ENCODE measurements at regions not wholly inside any gene's neighbourhood (a gene's known extent, or its start where the extent isn't known, plus 50 kb on each side); places are given as distances from the start of the nearest gene placed in this dataset.
"Not testable (repeated sequence)": the region's sequence is repeated elsewhere in the genome, so short reads cannot be mapped to it uniquely, and the experiment has no call there.

- no peak for DNase-seq
These were observed 1668.3 kb downstream of the PLA2G4A start for GRCh38 chr1:188497020-188497419.

DNA sequence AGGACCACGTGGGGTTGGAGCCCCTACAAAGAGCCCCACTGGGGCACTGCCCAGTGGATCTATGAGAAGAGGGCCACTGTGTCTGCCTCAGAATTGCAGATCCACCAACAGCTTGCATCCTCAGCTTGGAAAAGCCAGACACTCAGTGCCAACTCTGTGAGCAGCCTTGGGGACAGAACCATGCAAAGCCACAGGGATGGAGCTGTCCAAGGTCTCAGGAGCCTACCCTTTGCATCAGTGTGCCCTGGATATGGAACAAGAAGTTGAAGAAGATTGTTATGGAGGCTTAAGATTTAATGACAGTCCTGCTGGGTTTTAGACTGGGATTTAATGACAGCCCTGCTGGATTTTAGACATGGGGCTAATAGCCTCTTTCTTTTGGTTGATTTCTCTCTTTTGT is 1670.9 kb downstream of the PLA2G4A start:
- DNase-seq = no peak

- DNase-seq = no peak
These were observed 1686.2 kb downstream of the PLA2G4A start for GRCh38 chr1:188514917-188515316.

DNA sequence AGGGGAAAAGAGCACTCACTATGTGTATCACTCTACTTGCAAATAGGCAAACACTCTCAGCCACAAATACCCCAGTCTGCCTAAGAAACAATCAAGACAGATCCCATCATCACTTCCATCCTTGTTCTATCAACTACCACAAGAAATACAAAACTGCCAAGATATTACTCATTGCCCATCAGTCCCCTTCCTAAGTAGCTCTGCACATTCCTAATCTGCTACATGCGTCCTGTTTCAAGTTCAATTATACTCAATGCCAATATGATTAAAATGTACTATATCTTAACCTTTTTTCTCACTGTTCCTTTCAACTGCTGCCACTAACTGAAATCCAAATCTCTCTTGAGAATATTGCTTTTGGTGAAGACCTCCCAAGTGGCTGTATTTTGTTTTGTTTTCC is 1688.4 kb downstream of the PLA2G4A start:
- no peak for DNase-seq

DNA sequence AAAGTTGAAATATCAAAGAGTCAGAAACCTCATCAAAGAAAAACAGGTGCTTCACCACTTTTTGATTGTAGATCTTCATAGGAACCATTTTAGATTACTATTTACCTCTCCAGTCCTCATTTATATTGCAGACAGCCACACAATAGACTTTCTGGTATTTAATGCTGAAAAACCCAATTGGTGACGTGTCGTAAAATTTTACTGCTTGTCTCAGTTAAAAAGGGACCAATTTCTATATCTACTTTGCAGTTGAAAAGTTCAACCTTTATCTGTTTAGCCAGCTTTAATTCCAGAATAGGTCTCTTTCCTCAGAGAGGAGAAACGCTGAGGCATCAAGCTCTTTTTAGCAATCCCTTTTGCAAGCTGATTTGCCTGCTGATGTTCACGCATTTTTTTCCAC is 1722.4 kb downstream of the PLA2G4A start:
- DNase-seq = no peak

GRCh38 chr1:188557053-188557452 is 1728.3 kb downstream of the PLA2G4A start:
- DNase-seq = no peak

- DNase-seq = no peak
These were observed 1754.3 kb downstream of the PLA2G4A start for GRCh38 chr1:188582911-188583532.

- no peak for DNase-seq
These were observed 1755.4 kb downstream of the PLA2G4A start for GRCh38 chr1:188584119-188584518.

DNA sequence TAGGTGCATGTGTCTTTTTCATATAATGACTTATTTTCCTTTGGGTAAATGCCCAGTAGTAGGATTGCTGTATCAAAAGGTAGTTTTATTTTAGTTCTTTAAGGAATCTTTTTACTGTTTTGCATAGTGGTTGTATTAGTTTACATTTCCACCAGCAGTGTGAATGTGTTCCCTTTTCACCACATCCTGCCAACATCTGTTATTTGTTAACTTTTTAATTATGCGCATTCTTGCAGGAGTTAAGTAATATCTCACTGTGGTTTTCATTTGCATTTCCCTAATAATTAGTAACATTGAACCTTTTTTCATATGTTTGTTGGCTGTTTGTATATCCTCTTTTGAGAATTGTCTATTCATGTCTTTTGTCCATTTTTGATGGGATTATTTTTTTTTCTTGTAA is 1761.9 kb downstream of the PLA2G4A start:
- no peak for DNase-seq

DNA sequence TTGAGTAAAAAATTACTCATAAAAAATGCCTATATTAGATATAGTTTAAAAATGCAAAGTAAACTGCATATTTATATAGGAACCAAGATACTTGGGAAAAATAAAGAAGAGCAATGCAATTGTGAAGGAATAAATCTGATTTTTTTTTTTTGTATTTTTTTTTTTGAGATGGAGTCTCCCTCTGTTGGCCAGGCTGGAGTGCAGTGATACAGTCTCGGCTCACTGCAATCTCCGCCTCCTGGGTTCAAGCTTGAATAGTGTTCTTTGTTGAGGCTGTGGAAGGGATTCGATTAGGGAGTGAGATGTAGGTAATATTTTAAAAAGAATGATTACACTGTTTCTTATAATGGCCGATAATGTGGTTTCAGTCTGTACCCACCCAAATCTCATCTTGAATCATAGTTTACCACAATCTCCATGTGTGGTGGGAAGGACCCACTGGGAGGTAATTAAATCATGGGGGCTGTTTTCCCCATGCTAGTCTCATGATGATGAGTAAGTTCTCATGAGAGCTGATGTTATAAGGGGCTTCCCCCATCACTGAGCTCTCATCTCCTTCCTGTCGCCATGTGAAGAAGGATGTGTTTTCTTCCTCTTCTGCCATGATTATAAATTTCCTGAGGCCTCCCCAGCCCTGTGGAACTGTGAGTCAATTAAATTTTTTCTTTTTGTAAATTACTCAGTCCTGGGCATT is 1765.9 kb downstream of the PLA2G4A start:
- no peak for DNase-seq

- no peak for DNase-seq
These were observed 1770.6 kb downstream of the PLA2G4A start for GRCh38 chr1:188599313-188599712.

GRCh38 chr1:188611432-188611831 is 1782.7 kb downstream of the PLA2G4A start:
- DNase-seq = no peak

- no peak for DNase-seq
These were observed 1786.6 kb downstream of the PLA2G4A start for GRCh38 chr1:188615321-188615720.

- DNase-seq = no peak
These were observed 1791.5 kb downstream of the PLA2G4A start for GRCh38 chr1:188620236-188620635.

DNA sequence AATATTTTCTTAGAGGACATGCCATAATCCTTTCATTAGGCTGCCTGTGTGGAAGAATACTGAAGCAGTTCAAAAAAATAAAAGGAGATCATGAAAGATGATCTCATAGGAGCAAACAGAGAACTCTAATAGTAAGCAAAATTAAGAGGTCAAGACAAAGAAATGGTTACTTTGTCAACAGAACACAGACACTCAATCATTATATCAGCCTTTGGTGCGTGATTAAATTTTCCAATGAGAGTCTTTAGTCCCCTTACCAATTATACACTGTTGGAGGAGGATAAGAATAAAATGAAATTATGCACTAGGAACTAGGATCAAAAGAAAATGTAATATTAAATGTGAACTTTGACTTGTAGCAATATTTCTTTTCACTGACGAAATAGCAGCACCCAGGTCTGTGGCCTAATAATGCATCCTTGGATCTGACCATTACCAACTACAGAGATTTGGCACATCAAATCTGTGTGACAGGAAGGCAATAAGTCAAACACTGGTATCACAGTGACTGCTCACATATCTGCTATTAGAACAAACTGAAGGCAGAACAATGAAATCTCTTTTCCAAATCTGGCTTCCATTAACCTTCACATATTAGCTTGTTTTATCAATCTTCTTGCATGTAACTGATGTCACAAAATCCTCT is 1812.9 kb downstream of the PLA2G4A start:
- DNase-seq = no peak

GRCh38 chr1:188642704-188643103 is 1814.0 kb downstream of the PLA2G4A start:
- DNase-seq = peak; percentile 11

GRCh38 chr1:188652678-188653077 is 1823.9 kb downstream of the PLA2G4A start:
- no peak for DNase-seq

GRCh38 chr1:188655966-188656365 is 1821.7 kb downstream of the BRINP3 start:
- not testable (repeated sequence) for DNase-seq

- no peak for DNase-seq
These were observed 1817.1 kb downstream of the BRINP3 start for GRCh38 chr1:188660572-188660971.

GRCh38 chr1:188665477-188665876 is 1812.2 kb downstream of the BRINP3 start:
- DNase-seq = no peak

DNA sequence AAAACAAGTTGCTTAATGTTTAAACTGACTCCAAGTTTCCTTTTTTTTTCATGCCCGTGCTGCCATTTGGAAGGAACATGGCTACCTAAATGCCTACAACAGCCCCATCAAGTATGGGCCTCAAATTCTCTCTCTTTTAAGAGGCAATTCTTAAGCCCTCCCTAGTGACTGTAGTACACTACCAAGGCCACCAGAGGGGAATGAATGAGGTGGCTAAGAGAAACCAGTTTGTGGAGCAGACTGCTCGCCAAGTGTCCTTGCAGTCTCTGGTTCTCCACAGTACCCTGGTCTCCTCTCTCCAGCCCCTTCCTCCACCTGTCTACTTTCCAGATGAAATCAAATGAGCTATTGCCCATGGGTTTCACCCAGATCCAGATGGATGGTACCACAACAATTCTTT is 1809.6 kb downstream of the BRINP3 start:
- DNase-seq = no peak

GRCh38 chr1:188669728-188670382 is 1807.8 kb downstream of the BRINP3 start:
- no peak for DNase-seq

- peak; percentile 13 for DNase-seq
These were observed 1806.8 kb downstream of the BRINP3 start for GRCh38 chr1:188670837-188671236.

- DNase-seq = no peak
These were observed 1805.5 kb downstream of the BRINP3 start for GRCh38 chr1:188672153-188672552.
